SHP77 treated with DMSO at 0.1 percent for 48 hours (cell line): ENCODE measurements at regions not wholly inside any gene's neighbourhood (a gene's known extent, or its start where the extent isn't known, plus 50 kb on each side); places are given as distances from the start of the nearest gene placed in this dataset.

Experiments used
- DNase-seq: peaks from one replicate; lab custom pipeline; 2025; lab: John Stamatoyannopoulos, UW

GRCh38 chr12:70154960-70155589, 88.2 kb upstream of the CNOT2 start:
- DNase-seq: no peak

DNA sequence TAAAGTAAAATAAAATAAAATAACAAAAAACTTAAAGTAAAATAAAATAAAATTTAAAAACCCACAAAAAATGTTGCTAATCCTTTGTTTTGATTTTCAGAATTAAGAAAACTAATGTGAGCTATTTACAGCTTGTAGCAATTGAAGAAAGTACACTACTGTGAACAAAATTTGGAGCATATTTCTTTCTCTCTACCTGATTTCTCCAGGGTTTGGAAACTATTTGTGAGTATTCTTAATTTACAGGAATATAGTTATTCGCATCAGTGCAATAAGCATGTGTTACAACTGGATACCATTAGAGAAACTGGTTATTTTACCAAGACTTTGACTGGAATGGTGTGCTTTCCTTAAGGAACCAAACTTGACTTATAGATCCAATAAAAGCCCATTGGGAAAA, 86.1 kb upstream of the CNOT2 start:
- DNase-seq: no peak

DNA sequence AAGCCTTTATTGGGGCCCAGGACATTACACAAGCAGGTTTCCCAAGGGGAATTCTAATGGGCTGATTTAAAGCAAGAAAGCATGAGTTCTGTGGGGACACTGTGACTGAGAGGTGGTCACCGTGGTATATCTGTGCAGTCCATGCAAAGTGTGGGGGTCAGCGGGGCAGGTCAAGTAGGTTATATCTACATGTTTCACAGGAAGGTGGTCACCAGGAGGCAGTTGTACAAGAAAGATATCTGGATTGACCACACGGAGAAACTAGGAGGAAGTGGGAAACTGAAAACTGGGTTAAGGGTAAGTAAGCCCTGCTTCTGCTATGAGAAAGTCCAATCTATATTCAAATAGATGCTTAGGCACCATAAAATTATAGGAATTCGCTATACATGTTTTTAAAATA, 77.8 kb upstream of the CNOT2 start:
- no peak for DNase-seq

DNA sequence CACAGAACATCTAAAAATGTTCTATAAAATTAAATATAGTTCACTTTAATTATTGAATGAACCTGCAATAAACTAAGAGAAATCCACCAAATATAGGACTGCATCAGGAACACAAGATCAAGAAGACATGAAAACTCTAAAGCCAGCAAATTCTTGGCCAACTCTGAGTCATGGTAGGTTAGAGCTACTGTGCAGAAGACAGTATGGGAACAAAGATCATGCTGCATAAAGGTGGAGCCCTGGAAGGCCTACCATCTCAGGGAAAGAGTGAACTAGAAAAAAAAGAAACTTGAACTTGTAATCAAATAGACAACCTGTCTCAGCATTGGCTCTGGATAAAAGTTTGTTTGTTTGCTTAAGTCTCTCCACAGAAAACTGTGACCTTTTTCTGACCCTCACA, 66.9 kb upstream of the CNOT2 start:
- no peak for DNase-seq

GRCh38 chr12:70177631-70178030, 65.6 kb upstream of the CNOT2 start:
- no peak for DNase-seq

DNA sequence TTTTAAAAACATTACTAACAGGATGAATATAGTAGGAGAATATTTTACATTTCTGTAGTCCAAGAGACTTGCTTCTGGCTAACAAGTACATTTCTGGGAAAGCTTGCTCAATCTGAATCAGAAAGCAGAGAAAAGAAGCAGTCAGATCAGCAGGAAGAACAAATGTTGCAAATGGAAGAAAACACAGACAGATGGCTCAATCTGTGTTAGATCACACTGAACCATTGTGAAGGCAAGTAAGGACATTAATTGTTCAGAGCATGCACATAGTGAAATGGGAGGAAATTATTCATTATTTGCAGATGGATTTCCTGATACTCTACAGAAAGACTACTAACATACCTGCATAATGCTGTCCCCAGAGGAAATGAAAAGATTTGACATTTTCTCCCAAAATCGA, 65.2 kb upstream of the CNOT2 start:
- no peak for DNase-seq

DNA sequence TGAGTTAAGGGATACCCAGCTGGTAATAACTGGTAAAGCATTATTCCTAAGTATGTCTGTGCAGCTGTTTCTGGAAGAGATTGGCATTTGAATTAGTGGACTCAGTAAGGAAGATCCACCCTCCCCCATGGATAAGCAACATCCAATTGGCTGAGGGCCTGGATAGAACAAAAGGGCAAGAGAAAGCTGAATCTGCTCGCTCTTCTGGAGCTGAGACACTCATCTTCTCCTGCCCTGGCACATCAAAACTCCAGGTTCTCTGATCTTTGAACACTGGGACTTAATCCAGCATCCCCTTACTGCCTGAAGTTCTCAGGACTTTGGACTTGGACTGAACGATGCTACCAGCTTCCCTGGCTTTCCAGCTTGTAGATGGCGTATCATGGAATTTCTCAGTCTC, 63.1 kb upstream of the CNOT2 start:
- no peak for DNase-seq

GRCh38 chr12:70185301-70185700, 57.9 kb upstream of the CNOT2 start:
- DNase-seq: no peak

DNA sequence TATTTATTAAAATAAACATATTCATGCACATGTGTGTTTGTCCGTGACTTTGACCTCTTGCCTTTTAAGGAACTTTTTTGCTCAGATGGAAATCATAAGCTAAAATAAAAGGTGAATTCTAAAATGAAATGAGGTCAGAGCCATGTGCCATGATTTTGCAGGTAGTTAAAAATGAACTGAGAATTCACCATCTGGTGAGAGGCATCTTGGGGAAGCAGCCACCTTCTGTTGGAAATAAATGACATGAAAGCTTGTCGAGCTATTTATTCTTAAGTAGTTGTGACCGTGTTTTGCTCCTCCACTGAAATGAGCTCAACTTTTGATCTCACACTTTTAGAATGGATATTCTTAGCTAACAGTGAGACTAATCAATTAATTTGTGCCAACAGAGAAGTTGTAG, 56.8 kb upstream of the CNOT2 start:
- no peak for DNase-seq

DNA sequence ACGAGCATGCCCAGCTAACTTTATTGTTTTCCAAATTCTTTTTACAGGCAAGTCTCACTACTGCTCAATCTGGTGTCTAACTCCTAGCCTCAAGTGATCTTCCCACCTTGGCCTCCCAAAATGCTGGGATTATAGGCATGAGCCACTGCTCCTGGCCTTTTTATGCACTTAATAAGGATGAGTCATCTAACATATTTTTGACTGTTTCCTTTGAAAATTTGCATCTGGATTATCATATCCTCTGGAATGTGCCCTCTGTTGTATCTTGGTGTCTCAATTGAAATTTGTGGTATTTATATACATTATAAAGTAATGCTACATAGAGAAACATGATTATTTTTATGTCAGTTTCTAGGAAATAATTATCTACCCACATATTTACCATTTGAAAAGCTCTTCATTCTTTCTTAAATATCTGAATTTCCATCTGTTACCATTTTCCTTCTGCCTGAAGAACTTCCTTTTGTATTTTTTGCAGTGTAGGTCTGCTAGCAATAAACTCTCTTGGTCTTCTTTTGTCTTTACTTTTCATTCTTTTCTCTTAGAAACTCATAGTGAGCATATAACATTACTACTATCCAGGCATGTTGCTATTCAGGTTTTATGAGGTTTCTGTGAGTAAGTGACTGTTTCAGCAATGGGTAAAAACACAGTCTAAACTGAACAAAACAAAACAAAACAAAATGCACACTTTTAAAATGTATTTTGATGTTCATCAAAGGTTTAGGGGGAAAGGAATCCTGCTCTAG, 52.8 kb upstream of the CNOT2 start:
- DNase-seq: no peak
